Uterus (tissue), 3 donors: ENCODE measurements at regions not wholly inside any gene's neighbourhood (a gene's known extent, or its start where the extent isn't known, plus 50 kb on each side); places are given as distances from the start of the nearest gene placed in this dataset.
"Not testable (repeated sequence)": the region's sequence is repeated elsewhere in the genome, so short reads cannot be mapped to it uniquely, and the experiment has no call there.

Experiments
- DNase-seq, 2 donors: peaks; one replicate each; pipeline ENCODE4 v3.0.0-alpha.2; 2019 to 2020
- H3K27ac ChIP-seq, 2 donors: fragments of 200-600 bp; sonication (generic); 1 replicate in 1 of 2; 2 replicates in 1 of 2; pipeline ENCODE4 v1.5.1; 2016 to 2018
- H3K27me3 ChIP-seq, 2 donors: fragments of 200-600 bp; sonication (generic); one replicate each; pipeline ENCODE4 v1.5.1; 2018 to 2019; ENCODE audit warnings: control low read depth in 1 of 2
- H3K36me3 ChIP-seq, 2 donors: fragments of 200-600 bp; sonication (generic); one replicate each; pipeline ENCODE4 v1.5.1; 2019; ENCODE audit warnings: control low read depth in 1 of 2
- H3K4me1 ChIP-seq, 2 donors: fragments of 200-600 bp; sonication (generic); one replicate each; pipeline ENCODE4 v1.5.1; 2018 to 2019; ENCODE audit warnings: control low read depth in 1 of 2
- H3K4me3 ChIP-seq, 2 donors: fragments of 200-600 bp; sonication (generic); 1 replicate in 1 of 2; 2 replicates in 1 of 2; pipeline ENCODE4 v1.5.1; 2018 to 2019; ENCODE audit warnings: mild to moderate bottlenecking in 1 of 2
- H3K9me3 ChIP-seq, 2 donors: fragments of 200-600 bp; sonication (generic); one replicate each; pipeline ENCODE4 v1.5.1; 2019; ENCODE audit warnings: control low read depth in 1 of 2
- CTCF ChIP-seq, 4 experiments: fragments of 200-600 bp in 2 of 4; fragments of 450-650 bp in 2 of 4; sonication (generic) in 2 of 4; IDR thresholded peaks; one replicate each; pipeline ENCODE4 v1.5.1; 2016 to 2019; ENCODE audit warnings: antibody characterized with exemption in 4 of 4, mild to moderate bottlenecking in 2 of 4, moderate library complexity in 1 of 4
- POLR2A ChIP-seq, 2 donors: fragments of 450-650 bp; IDR thresholded peaks; one replicate each; pipeline ENCODE4 v1.6.1; 2016; ENCODE audit warnings: antibody characterized with exemption in 2 of 2, mild to moderate bottlenecking in 1 of 2, moderate library complexity in 1 of 2
- intact Hi-C: fragments of 100-400 bp; cut with DNase I; formaldehyde crosslinking; loops from one replicate; pipeline ENCODE4 v1.15.1; 2023; ENCODE audit warnings: low total_unique reads
- donor health status: DM: yes; HTN: yes; CAD: no.

- Histone ChIP-seq H3K4me3 (no peak overlapping the region), H3K4me1 (no peaks in the 10 kb centered on the region), H3K9me3 (no peaks in the 10 kb centered on the region), H3K27ac (no peak overlapping the region), H3K27me3 (no peaks in the 10 kb centered on the region), H3K36me3 (peaks cover 0 to 5% of the 10 kb centered on the region in 2 donors)
- TF ChIP-seq POLR2A (IDR thresholded peaks at IDR 0.05) (no peak), CTCF (IDR thresholded peaks at IDR 0.05) (no peak)
- intact Hi-C loops, result no loop called here
- no peak for DNase-seq
Observed at GRCh38 chr3:147257944-147258343, 148.4 kb downstream of the ZIC4 start.

- Histone ChIP-seq H3K4me1 (no peaks in the 10 kb centered on the region), H3K9me3 (no peaks in the 10 kb centered on the region), H3K27ac (no peak overlapping the region), H3K27me3 (no peaks in the 10 kb centered on the region), H3K4me3 (no peak overlapping the region), H3K36me3 (peaks cover 0 to 5% of the 10 kb centered on the region in 2 donors)
- DNase-seq, result no peak
- TF ChIP-seq CTCF (IDR thresholded peaks at IDR 0.05) (no peak), POLR2A (IDR thresholded peaks at IDR 0.05) (no peak)
- intact Hi-C loops, result no loop called here
Observed at GRCh38 chr3:147256739-147257138, 149.6 kb downstream of the ZIC4 start.

GRCh38 chr3:147246906-147247305 lies 159.4 kb downstream of the ZIC4 start:
- intact Hi-C loops, result no loop called here

GRCh38 chr3:147245638-147246037 lies 160.7 kb downstream of the ZIC4 start:
- H3K27me3 ChIP-seq, H3K4me3 ChIP-seq, H3K9me3 ChIP-seq, H3K36me3 ChIP-seq, intact Hi-C loops, H3K4me1 ChIP-seq, DNase-seq, H3K27ac ChIP-seq: not testable (repeated sequence)

More at GRCh38 chr3:147246906-147247305, 159.4 kb downstream of the ZIC4 start:
- TF ChIP-seq CTCF (IDR thresholded peaks at IDR 0.05) (no peak), POLR2A (IDR thresholded peaks at IDR 0.05) (no peak)
- Histone ChIP-seq H3K4me1 (no peaks in the 10 kb centered on the region), H3K4me3 (no peak overlapping the region), H3K27ac (no peak overlapping the region), H3K27me3 (no peaks in the 10 kb centered on the region), H3K9me3 (no peaks in the 10 kb centered on the region), H3K36me3 (no peaks in the 10 kb centered on the region)
- DNase-seq, result no peak

GRCh38 chr3:147245022-147245421 lies 161.3 kb downstream of the ZIC4 start:
- H3K4me3 ChIP-seq, DNase-seq, H3K27ac ChIP-seq, H3K9me3 ChIP-seq, intact Hi-C loops, H3K36me3 ChIP-seq, H3K27me3 ChIP-seq, H3K4me1 ChIP-seq: not testable (repeated sequence)

- intact Hi-C loops, result no loop called here
- DNase-seq, result no peak
- H3K27me3 ChIP-seq, result no peaks in the 10 kb centered on the region
- H3K4me1 ChIP-seq, result no peaks in the 10 kb centered on the region
- H3K36me3 ChIP-seq, result no peaks in the 10 kb centered on the region
- TF ChIP-seq POLR2A (IDR thresholded peaks at IDR 0.05) (no peak), CTCF (IDR thresholded peaks at IDR 0.05) (no peak)
- no peak overlapping the region for H3K4me3 ChIP-seq
- no peak overlapping the region for H3K27ac ChIP-seq
- H3K9me3 ChIP-seq, result no peaks in the 10 kb centered on the region
Observed at GRCh38 chr3:147244397-147244796, 161.9 kb downstream of the ZIC4 start.
